ENCODE measurements at regions not wholly inside any gene's neighbourhood (a gene's known extent, or its start where the extent isn't known, plus 50 kb on each side); places are given as distances from the start of the nearest gene placed in this dataset.

DNA sequence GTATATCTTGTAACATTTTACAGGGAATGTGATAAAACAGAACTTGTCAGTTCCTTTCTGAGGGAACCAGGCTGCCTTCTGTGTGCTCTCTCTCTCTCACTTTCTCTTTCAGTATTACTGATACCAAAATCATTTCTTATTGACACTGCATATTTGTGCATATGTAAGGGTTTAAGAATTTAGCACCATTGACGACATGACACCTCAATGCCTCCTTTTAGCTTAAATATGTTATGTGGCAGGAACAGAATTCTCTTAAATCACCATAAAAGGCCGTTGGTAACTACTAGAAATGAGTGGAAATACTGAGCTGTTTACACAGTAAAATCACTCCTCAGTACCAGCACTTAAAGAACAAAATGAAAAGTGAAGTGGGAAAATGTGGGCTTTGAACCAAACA, 457.7 kb upstream of the SYT1 start:
- DNase-seq: no peak

GRCh38 chr12:78407722-78408121, 456.9 kb upstream of the SYT1 start:
- no peak for DNase-seq

- DNase-seq: no peak
These were observed 450.5 kb upstream of the SYT1 start for GRCh38 chr12:78414071-78414470.

DNA sequence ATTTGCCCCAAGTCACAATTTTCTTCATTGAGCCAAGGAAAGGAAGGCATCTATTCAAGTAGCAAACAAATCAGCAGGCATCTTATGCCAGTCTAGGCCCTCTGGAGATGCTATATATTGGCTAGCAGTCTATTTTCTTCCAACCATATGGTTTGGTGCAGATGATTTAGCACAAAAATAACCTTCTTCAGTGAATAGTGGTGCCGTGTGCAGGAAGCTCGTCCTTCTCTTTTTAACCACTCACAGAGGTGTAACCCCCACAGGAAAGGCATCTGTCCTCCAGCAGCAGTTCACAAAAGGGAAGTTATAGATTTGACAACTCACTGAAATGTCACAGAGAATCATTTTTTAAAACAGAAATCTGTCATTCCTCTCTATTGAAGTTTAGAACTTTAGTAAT, 445.7 kb upstream of the SYT1 start:
- DNase-seq: peak; percentile 2

DNA sequence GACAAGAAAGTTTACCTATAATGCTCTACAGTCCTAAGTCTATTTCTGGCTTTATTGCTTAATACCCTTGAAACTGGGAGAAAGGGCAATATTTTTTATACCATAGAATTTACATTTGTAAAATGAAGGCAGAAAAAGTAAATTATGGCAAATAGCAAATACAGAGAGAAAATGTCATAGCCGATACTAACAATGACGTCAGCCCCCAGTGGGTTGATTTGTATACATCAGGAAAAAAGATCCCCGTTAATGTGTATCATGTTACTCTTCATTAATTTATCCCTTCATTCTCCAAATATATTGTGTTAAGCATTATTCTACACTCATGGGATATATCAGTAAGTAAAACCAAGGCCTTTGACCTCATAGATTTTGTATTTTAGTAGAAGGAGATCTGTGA, 445.1 kb upstream of the SYT1 start:
- no peak for DNase-seq

DNA sequence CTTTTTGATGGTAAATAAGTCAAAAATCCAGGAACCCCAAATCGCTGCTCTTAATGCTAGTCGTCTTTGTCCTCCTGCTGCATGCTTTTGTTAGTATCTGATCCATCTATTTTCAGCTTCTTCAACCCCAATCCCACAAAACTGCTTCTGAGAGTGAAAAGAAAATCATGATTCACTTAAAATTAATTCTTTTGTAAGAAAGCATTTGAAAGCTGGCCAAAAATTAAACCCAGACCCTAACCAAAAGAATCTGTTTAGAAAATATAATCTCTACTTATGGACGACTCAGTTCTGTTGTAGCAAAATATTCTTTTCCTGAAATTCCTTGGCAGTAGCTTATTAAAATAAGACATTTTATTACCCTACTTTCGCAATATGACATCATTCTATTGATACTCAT, 443.6 kb upstream of the SYT1 start:
- no peak for DNase-seq

GRCh38 chr12:78430551-78430950, 434.0 kb upstream of the SYT1 start:
- no peak for DNase-seq

DNA sequence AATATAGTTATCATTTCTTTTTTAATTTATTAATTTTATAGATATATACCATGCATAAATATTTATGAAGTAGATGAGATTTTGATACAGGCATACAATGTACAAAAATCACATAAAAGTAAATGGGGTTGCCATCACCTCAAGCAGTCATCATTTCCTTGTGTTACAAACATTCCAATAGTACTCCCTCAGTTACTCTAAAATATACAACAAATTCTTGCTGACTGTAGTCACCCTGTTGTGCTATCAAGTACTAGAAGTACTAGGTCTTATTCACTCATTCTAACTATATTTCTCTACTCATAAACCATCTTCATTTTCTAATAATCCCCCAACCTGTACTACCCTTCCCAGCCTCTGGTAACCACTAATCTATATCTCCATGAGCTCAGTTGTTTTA, 432.6 kb upstream of the SYT1 start:
- DNase-seq: no peak

GRCh38 chr12:78439666-78440065, 424.9 kb upstream of the SYT1 start:
- DNase-seq: no peak

DNA sequence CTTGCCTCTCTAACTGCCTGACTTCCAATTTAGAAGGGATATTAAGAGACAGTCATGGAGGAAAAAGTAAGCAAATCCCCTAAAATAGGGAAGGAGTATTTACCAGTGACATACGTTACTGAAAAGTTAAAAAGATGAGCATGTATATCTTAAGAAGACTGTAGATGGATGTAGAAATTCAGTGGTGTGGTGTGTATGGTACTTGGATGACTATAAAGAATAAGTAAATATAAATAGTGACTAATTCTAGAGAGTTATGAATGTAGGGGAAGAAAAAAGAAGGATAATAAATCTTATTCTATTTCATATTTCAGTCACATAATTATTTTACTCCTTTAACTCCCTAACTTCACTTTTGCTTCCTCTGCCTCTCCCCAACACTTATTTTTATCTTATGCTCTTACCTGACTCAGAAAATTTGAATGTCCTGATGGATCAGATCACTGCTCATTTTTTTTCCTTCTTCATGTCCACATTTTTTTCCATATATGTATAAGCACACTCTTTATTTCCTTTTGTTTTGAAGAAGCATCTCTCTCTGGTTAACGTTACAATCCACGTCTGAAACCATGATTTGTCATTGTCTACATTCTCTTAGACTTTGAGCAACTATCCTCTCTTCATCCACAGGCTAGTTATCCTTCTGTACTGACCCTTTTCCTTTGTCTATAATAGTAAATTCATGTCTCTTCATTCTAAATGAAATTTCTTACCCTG, 422.7 kb upstream of the SYT1 start:
- no peak for DNase-seq

DNA sequence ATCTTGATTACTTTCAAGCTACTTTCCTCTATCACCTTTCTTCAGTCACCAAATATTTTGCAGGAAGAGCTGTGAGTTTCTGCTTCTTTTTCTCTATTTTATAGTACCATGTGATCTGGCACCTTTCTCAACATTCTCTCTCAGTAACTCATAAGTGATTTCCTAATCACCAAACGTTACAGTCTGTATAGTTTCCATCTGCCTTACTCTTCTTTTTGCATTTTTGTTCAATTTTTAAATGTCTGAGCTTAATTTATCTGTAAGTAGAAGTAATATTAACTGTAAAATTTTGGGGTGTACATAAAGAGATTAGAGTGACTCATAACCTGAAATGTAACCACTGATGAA, 422.1 kb upstream of the SYT1 start:
- no peak for DNase-seq

- DNase-seq: no peak
These were observed 418.0 kb upstream of the SYT1 start for GRCh38 chr12:78446555-78446954.

GRCh38 chr12:78447373-78447772, 417.2 kb upstream of the SYT1 start:
- no peak for DNase-seq

DNA sequence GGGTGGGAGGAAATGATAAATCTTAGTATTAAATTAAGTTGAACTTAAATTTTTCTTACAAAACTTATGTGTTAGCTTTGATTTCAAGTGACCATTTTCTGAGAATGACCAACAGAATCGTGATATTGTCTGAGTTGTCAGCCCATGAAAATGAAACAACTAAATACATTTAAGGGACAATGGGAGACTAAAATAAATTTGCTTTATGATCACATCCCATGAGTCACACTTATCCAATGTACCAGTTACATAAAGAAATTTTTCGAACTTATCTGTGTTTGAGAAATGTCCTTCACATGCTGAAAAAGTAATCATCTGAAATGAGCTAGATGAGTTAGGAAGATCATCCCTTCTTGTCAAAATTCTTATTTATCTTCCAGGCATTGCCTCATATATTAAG, 415.9 kb upstream of the SYT1 start:
- DNase-seq: no peak

- DNase-seq: no peak
These were observed 408.6 kb upstream of the SYT1 start for GRCh38 chr12:78455991-78456390.

- DNase-seq: no peak
These were observed 406.6 kb upstream of the SYT1 start for GRCh38 chr12:78457938-78458337.

GRCh38 chr12:78470354-78471195, 394.0 kb upstream of the SYT1 start:
- DNase-seq: no peak

GRCh38 chr12:78473136-78473535, 391.4 kb upstream of the SYT1 start:
- no peak for DNase-seq

GRCh38 chr12:78473561-78473960, 391.0 kb upstream of the SYT1 start:
- DNase-seq: no peak

GRCh38 chr12:78483767-78484315, 380.7 kb upstream of the SYT1 start:
- no peak for DNase-seq

- DNase-seq: no peak
These were observed 374.6 kb upstream of the SYT1 start for GRCh38 chr12:78489990-78490389.

- no peak for DNase-seq
These were observed 373.7 kb upstream of the SYT1 start for GRCh38 chr12:78490861-78491260.

DNA sequence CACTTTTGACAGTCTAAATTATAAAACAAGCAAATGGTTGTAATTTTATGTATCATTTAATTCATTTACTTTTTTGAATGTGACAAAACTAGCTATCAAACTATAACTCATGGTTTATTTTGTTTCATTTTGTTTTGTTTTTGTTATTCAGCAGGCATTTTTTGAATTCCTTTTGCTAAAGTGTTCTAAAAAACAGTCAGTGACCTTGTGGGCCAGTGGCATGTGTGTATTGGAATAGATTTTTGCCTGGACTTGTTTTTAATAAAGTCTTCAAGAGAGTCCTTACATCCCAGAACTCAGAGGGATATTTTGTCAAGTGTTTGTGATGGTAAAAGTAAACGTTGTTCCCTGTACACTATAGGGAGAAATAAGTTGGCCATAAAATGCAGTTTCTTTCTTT, 369.7 kb upstream of the SYT1 start:
- DNase-seq: no peak
